Amygdala (tissue), 56 donors: ENCODE measurements at regions not wholly inside any gene's neighbourhood (a gene's known extent, or its start where the extent isn't known, plus 50 kb on each side); places are given as distances from the start of the nearest gene placed in this dataset.

ENCODE experiments used
- DNase-seq, 56 donors: peaks; one replicate each; lab custom pipeline; 2025; lab: John Stamatoyannopoulos, UW

DNA sequence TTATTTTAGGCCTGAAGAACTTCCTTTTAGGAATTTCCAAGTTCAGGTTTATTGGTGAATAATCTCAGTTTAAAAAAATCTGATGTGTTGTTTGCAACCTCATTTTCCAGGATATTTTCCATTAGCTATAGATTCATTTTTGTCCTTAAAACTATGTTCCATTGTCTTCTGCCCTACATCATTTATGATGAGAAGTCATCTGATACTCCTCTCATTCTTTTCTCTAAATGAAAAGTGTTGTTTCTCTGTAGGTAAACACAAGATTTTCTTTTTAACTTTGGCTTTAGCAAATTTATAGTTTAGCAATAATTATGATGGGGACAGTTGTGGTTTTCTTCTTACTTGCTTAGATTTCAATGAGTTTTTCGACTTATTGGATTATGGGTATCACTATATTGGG is 427.3 kb downstream of the DCDC2C start:
- no peak for DNase-seq

DNA sequence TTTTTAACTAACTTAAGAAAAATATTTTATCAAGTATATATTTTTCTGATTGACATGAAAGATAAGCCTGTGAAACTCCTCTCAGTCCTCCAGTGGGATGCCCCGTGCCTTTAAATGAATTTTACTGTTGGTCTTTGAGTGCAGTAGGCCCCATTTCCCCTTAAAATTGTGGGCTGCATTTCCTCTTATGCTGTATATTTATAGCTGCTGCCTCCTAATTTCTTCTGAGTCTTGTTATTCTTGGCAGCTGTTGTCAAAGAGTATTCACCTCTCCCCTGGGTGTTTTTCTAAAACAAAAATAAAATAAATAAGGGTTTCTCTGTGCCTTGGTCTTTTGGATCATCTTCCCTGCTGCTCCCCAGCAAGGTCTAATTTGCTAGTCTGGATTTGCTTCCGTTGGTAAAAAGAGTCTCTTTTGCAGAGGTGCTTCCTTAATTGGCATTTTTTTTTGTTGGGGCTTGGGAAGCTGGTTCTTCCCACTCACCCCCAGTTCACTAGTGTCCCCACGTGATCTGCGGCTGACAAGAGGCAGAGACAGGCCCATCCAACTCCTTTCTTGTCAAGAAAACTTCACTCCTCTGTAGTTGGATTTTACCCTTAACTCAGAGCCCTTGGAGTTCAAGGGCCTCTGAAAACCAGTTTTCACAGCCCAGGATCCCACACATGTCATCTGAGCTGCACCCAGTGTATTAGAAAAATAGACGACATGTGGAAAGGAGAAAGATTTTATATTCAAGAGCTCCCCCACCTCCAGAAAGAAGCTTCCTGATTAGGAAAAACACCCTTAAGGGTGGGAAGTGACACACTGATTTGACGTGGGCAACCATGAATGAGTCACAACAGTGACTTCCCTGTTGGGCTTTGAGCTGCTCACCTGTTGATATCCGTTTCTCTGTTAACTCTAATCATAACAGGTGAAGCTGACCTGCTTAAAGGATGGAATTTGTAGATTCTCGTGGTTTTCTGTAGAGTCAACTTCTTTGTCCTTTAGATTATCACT is 431.5 kb downstream of the DCDC2C start:
- no peak for DNase-seq

DNA sequence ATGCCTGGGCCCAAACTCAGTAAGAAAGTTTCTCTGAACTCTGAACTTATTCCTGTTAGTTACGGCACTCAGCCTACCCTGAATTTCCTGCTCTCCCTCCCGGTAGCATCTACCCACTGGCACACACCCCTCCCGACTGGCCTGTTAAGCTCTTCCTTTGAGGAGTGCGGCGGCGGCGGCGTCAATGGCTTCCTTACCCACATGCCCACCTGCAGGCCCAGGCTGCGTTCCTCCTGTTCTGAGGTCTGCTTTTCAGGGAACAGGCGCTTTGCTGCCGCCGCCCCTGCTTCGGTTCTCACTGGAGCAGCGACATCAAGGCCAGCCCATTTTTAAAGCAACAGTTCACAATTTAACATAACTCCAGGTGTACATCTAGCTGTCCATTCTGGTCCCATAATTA is 432.4 kb downstream of the DCDC2C start:
- no peak for DNase-seq

DNA sequence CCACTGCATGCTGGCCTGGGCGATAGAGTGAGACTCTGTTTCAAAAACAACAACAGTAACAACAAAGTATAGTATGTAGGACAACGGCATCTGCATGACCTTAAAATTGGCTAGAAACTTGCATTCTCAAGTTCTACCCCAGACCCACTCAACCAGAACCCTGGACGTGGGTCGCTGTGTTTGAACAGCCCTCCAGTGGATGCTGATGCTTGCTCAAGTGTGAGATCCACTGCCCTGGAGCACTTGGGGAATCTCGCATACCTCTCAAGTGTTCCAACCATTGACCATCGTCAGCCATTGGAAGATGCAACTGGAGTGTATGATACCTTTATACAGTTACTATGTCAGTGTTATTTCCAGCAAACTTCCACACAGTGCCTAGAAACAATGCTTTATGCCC is 435.9 kb downstream of the DCDC2C start:
- no peak for DNase-seq

DNA sequence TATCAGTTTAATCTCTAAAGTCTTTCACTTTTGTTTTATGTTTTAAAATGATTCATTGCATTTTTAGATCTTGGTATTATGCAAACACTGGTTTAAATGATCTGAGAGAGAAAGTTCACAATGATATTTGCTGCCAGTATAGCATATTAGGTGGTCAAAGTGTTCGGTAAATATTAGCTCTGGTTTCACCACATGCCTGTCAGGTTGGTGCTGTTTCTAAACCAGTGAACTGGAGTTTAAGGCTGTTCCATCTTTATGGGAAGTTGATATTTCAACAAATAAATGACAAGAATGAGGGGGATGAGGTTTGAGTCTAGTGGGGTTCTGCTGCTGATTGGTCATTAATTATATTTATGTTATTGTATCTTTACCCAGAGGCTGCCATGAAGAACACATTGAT is 436.4 kb downstream of the DCDC2C start:
- no peak for DNase-seq

- DNase-seq, result no peak
Measured at GRCh38 chr2:4140281-4140970, 437.1 kb downstream of the DCDC2C start.

DNA sequence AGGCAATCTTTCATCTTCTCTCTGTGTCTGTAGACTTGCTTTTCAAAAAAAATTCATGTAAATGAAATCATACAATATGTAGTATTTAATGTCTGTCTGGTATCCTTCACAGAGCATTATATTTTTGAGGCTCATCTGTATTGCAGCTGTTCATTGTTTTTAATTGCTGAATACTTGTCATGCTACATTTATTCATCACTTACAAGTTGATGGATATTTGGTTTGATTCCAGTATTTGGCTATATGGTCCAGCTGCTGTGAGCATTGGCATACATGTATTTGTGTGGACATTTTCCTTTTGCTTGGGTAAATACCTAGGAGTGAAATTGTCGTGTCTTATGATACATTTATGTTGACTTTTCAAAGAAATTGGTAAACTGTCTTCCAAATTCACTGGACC is 441.4 kb downstream of the DCDC2C start:
- DNase-seq, result no peak

GRCh38 chr2:4151521-4151920 is 448.1 kb downstream of the DCDC2C start:
- DNase-seq, result no peak

GRCh38 chr2:4152051-4152450 is 448.7 kb downstream of the DCDC2C start:
- DNase-seq, result no peak

DNA sequence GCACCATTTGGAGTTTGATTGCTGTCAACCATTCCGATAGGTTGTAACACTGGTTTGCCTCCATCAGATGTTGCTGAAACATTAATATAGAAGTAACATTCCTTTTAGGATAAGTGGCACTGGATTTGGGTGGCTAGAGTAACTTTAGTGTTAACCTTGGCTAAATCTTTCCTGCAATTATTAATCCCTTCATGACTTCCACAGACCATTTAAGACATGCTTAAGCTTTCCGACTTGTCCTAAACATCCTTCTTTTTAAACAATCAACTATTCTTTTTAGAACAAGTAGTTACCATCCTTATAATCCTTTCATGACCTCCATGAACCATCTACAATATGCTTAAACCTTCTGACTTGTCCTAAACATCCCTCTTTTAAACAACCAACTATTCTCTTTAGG is 465.5 kb downstream of the DCDC2C start:
- no peak for DNase-seq

DNA sequence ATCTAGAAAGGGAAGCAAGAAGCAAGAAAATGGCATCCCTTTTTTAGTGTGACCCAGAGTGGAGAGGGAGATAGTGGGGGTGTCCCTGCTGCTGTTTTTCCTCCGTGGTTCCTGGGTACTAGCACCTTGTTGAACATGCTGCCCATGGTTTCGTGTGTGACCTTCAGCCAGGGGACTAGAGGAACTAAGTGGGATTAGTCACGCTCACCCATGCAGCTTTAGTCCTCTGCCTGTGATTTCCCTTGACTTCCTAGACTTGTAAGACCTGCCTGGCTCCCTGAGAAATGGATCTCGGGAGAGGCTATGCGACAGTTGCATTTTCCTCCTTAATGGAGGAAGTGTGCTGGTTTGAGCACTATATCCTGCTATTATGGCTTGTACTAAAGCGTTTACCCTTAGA is 471.4 kb downstream of the DCDC2C start:
- DNase-seq, result no peak

- DNase-seq, result no peak
Measured at GRCh38 chr2:4175343-4175742, 472.0 kb downstream of the DCDC2C start.

DNA sequence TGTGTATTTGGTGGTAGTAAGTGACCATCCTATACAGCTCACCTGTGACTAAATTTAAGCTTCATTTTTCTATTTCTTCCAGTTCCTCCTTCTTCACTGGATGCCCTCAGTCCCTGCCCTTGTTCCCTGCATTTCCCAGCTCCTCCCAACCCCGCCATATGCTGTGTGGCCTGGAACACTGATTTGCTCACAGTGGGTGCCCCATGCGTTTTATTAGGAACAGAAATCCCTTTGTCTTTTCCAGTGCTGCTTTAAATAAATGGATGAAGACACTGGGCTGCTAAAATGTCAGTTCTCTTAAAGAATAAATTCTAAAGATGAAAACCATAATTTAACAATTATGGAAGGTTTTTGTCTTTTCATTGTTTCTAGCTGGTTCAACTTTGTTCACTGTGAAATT is 477.3 kb downstream of the DCDC2C start:
- no peak for DNase-seq

DNA sequence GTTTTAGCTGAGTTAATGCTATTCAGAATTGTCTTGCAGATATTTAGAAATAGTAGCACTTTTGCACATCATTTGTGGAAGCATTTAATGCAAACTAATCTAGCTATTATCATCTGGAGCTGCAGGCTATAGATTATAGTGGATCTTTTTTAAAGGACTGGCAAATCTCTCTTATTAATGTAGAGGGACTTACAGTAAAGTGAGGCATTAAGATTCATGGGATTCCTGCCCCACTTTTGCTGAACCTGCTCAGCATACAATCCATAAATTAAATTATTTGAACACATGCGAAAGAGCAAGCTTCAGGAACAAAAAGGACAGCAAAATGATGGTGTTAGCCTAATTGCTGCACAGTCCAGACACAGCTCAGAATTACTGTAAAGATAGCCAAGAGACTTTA is 477.7 kb downstream of the DCDC2C start:
- DNase-seq, result no peak

DNA sequence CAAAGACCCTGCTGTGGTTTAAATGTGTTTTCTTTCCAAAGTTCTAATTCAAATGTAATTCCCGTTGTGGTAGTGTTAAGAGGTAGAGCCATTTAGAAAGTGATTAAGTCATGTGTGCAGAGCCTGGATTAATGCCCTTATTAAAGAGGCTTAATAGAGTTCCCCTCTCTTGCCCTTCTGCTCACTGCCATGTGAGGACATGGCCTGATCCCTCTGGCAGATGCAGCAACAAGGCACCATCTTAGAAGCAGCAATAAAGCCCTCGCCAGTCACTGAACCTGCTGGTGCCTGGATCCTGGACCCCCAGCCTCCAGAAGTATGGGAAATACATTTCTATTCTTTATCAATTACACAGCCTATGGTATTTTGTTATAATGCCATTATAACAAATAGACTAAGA is 485.2 kb downstream of the DCDC2C start:
- no peak for DNase-seq

DNA sequence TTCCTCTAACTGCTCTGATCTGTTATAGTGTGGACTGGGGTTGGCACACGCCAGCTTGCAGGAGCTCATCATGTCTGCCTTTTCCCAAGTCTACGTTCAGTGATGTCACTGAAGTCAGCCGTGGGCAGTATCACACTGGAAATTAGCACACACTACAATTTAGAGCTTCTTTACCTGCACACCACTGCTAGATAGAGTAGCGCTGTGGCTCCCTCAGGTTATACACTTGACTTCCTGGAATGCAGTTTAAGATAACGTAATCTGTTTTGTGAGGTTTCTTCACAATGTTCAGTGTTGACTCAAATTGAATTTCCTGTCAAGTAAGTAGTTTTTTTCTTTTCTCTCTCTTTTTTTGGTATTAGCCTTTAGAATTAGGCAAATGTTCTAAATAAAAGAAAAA is 487.2 kb downstream of the DCDC2C start:
- DNase-seq, result no peak

GRCh38 chr2:4192119-4192518 is 488.7 kb downstream of the DCDC2C start:
- no peak for DNase-seq

DNA sequence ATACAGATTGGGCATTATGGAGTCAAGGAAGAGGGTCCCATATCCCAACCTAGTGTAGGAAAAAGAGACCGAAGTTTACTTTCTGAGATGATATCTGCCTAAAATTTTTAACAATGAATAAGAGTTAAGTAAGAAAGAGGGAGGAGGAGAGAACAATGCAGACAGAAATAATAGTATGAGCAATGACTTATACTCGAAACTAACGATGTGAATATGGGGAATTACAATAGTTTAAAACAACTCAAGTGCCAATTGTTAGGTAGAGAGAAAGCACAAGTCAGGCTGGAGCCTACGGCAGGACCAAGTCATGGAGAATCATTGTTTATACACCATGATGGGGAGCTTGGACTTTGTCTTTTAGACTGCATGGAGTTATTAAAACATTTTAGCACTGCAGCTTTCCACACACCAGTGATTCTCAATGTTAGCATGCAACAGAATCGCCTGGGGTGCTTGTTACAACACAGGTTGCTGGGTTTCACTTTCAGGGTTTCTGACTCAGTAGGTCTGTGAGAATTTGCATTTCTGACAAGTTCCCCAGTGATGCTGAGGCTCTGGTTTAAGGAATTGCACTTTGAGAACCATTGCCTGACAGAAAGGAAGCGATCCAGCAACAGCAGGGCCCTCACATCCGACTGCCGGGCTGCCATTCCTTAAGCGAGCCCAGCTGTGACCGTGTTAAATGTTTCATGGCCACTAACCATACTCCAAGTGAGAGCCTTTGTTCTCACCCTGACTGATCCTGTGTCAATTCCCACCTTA is 511.2 kb downstream of the DCDC2C start:
- DNase-seq, result no peak

GRCh38 chr2:4217737-4218136 is 514.4 kb downstream of the DCDC2C start:
- DNase-seq, result no peak

GRCh38 chr2:4219101-4219500 is 515.7 kb downstream of the DCDC2C start:
- no peak for DNase-seq

DNA sequence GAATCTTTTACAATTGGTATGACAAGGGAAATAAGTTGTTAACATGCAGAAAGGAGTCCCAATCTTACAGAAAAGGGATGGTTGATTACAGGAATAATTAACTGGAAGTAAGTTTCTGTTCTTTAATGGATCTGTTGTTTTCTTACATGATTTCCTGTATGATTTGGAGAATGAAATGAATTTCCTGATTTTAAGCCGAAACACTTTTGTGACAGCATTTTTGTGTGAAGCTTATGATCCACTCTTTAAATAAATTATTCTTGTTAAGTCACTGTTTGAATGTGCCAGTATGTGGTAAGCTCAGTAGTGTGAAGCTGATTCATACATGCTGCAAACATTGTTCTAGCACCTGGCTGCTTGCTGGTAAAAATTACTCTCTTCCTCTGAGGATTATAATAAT is 516.2 kb downstream of the DCDC2C start:
- no peak for DNase-seq
